SK-N-SH (cell line): ENCODE measurements at regions not wholly inside any gene's neighbourhood (a gene's known extent, or its start where the extent isn't known, plus 50 kb on each side); places are given as distances from the start of the nearest gene placed in this dataset.

Experiments
- CHD2 ChIP-seq: fragments of 150-350 bp; IDR thresholded peaks from 2 replicates; pipeline ENCODE4 v1.6.1; 2018; ENCODE audit warnings: low read length; ENCODE audit not compliant: partially characterized antibody
- POLR2AphosphoS5 ChIP-seq: IDR thresholded peaks from 2 replicates; pipeline ENCODE4 v1.6.1; 2012; ENCODE audit warnings: low read depth, low read length
- TF ChIP-seq, protein P1 (sequence below): fragments of 200-600 bp; sonication (generic); IDR thresholded peaks from 2 replicates; pipeline ENCODE4 v1.6.1; 2017; ENCODE audit warnings: antibody characterized with exemption, mild to moderate bottlenecking, moderate library complexity

DNA sequence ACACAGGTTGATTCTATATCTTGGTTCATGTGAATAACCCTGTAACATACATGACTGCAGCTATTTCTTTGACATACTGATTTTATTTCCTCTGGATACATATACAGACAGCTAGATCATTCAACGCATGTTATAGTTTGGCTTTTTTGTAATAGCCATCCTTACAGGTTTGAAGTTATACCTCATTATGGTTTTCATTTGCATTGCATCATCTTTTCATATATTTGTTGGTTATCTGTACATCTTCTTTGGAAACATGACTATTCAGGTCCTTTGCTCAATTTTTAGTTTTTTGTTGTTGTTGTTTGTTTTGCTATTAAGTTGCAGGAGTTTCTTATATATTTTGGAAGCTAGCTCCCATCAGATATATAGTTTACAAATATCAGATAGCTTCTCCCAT lies 276.2 kb upstream of the NETO1 start:
- TF ChIP-seq, protein P1, sequence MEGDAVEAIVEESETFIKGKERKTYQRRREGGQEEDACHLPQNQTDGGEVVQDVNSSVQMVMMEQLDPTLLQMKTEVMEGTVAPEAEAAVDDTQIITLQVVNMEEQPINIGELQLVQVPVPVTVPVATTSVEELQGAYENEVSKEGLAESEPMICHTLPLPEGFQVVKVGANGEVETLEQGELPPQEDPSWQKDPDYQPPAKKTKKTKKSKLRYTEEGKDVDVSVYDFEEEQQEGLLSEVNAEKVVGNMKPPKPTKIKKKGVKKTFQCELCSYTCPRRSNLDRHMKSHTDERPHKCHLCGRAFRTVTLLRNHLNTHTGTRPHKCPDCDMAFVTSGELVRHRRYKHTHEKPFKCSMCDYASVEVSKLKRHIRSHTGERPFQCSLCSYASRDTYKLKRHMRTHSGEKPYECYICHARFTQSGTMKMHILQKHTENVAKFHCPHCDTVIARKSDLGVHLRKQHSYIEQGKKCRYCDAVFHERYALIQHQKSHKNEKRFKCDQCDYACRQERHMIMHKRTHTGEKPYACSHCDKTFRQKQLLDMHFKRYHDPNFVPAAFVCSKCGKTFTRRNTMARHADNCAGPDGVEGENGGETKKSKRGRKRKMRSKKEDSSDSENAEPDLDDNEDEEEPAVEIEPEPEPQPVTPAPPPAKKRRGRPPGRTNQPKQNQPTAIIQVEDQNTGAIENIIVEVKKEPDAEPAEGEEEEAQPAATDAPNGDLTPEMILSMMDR: no peak
- TF ChIP-seq POLR2AphosphoS5 (no peak), CHD2 (no peak)
